Epithelial cell of proximal tubule (primary cell): ENCODE measurements at regions not wholly inside any gene's neighbourhood (a gene's known extent, or its start where the extent isn't known, plus 50 kb on each side); places are given as distances from the start of the nearest gene placed in this dataset.

Source experiments
- DNase-seq: peaks from one replicate; pipeline ENCODE4 v3.0.0-alpha.2; 2011; ENCODE audit warnings: low read depth
- H3K4me3 ChIP-seq: 2 replicates; pipeline ENCODE4 v1.5.1; 2011; ENCODE audit warnings: low read depth, mild to moderate bottlenecking, low read length
- TF ChIP-seq, protein P1 (sequence below): conservative IDR thresholded peaks from 2 replicates; pipeline ENCODE4 v1.5.1; 2012; ENCODE audit warnings: low read depth, mild to moderate bottlenecking, low read length

GRCh38 chr13:111877906-111878305 lies 189.0 kb upstream of the SOX1 start:
- TF ChIP-seq, protein P1, sequence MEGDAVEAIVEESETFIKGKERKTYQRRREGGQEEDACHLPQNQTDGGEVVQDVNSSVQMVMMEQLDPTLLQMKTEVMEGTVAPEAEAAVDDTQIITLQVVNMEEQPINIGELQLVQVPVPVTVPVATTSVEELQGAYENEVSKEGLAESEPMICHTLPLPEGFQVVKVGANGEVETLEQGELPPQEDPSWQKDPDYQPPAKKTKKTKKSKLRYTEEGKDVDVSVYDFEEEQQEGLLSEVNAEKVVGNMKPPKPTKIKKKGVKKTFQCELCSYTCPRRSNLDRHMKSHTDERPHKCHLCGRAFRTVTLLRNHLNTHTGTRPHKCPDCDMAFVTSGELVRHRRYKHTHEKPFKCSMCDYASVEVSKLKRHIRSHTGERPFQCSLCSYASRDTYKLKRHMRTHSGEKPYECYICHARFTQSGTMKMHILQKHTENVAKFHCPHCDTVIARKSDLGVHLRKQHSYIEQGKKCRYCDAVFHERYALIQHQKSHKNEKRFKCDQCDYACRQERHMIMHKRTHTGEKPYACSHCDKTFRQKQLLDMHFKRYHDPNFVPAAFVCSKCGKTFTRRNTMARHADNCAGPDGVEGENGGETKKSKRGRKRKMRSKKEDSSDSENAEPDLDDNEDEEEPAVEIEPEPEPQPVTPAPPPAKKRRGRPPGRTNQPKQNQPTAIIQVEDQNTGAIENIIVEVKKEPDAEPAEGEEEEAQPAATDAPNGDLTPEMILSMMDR: no peak
- H3K4me3 ChIP-seq: no peak overlapping the region
- DNase-seq: no peak

DNA sequence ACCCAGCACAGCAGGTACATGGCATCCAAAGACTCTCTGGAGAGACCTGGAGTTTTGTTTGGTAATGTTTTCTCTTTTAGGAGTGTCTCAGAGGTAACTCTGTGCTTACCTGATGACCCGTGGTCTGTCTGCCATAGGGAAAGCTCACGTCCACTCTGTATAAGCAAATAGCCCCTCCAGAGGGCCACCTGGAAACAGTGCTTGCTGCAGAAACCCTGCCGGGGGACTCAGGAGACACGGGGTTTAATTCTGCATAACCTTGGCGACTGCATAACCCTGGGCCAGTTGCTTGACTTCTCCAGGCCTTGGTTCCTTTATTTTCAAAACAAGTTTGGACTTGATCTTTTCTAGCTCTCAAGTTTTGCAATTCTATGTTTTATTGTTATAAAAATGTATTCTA lies 187.2 kb upstream of the SOX1 start:
- TF ChIP-seq, protein P1: no peak
- no peak overlapping the region for H3K4me3 ChIP-seq
- no peak for DNase-seq

DNA sequence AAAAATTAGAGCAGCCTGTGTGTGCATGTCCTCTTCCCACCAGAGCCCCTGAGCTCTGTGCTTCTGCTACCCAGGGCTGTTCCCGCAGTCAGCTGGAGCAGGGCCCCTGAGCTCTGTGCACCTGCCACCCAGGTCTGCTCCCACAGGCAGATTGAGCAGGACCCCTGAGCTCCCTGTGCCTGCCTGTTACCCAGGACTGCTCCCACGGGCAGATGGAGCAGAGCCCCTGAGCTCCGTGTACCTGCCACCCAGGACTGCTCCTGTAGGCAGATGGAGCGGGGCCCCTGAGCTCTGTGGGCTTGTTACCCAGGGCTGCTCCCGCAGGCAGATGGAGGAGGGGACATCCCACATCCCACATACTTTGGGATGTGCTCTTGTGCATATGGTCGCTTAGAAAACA lies 186.8 kb upstream of the SOX1 start:
- no peak overlapping the region for H3K4me3 ChIP-seq
- no peak for DNase-seq
- TF ChIP-seq, protein P1: no peak

GRCh38 chr13:111881700-111882099 lies 185.2 kb upstream of the SOX1 start:
- no peak for DNase-seq
- TF ChIP-seq, protein P1: no peak
- no peak overlapping the region for H3K4me3 ChIP-seq

DNA sequence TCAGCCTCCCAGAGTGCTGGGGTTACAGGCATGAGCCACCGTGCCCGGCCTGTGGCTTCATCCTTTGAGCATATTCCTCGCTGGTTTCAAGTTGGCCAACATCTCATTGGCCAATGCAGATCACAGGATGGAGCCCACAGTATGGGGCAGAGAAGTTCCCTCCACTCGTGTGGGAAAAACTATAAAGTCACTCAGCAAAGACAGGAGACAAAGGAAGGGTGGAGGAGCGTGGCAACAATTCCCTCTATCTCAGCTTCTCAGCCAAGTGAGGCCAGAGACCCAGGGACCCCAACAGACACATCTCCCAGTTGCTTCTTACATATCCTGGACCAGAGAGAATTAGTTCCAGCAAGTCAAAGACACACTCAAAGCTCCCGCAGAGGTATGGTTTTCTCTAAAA lies 184.6 kb upstream of the SOX1 start:
- no peak for DNase-seq
- H3K4me3 ChIP-seq: no peak overlapping the region
- TF ChIP-seq, protein P1: no peak

GRCh38 chr13:111883571-111884343 lies 183.2 kb upstream of the SOX1 start:
- no peak for DNase-seq
- TF ChIP-seq, protein P1: no peak
- H3K4me3 ChIP-seq: no peak overlapping the region
